ENCODE measurements at regions not wholly inside any gene's neighbourhood (a gene's known extent, or its start where the extent isn't known, plus 50 kb on each side); places are given as distances from the start of the nearest gene placed in this dataset.
"Not testable (repeated sequence)": the region's sequence is repeated elsewhere in the genome, so short reads cannot be mapped to it uniquely, and the experiment has no call there.

- no peaks in the 10 kb centered on the region for H3K4me1 ChIP-seq (ENCODE audit: insufficient read depth)
- 54% methylated on average over 3 of the region's 3 CpGs for WGBS
- no peak overlapping the region for H3K4me3 ChIP-seq (ENCODE audit: low read depth, low read length)
- no peak overlapping the region for H3K27ac ChIP-seq (ENCODE audit: low read depth)
- H3K36me3 ChIP-seq (ENCODE audit: insufficient read depth), result no peaks in the 10 kb centered on the region
- no peak for DNase-seq (ENCODE audit: extremely low spot score)
These were observed 154.1 kb upstream of the THUMPD2 start for GRCh38 chr2:39933196-39933595.

GRCh38 chr2:39932198-39932597, 153.1 kb upstream of the THUMPD2 start:
- 86% methylated on average over 3 of the region's 3 CpGs for WGBS
- DNase-seq (ENCODE audit: extremely low spot score), result no peak
- Histone ChIP-seq H3K4me1 (ENCODE audit: insufficient read depth) (no peaks in the 10 kb centered on the region), H3K4me3 (ENCODE audit: low read depth, low read length) (no peak overlapping the region), H3K27ac (ENCODE audit: low read depth) (no peak overlapping the region), H3K36me3 (ENCODE audit: insufficient read depth) (no peaks in the 10 kb centered on the region)

GRCh38 chr2:39930175-39930917, 151.3 kb upstream of the THUMPD2 start:
- Histone ChIP-seq H3K36me3 (ENCODE audit: insufficient read depth) (no peaks in the 10 kb centered on the region), H3K27ac (ENCODE audit: low read depth) (no peak overlapping the region), H3K4me3 (ENCODE audit: low read depth, low read length) (no peak overlapping the region), H3K4me1 (ENCODE audit: insufficient read depth) (no peaks in the 10 kb centered on the region)
- WGBS, result 92% methylated on average over 7 of the region's 7 CpGs
- DNase-seq (ENCODE audit: extremely low spot score), result no peak

GRCh38 chr2:39929531-39929930, 150.5 kb upstream of the THUMPD2 start:
- Histone ChIP-seq H3K27ac (ENCODE audit: low read depth) (no peak overlapping the region), H3K36me3 (ENCODE audit: insufficient read depth) (no peaks in the 10 kb centered on the region), H3K4me3 (ENCODE audit: low read depth, low read length) (no peak overlapping the region), H3K4me1 (ENCODE audit: insufficient read depth) (no peaks in the 10 kb centered on the region)
- WGBS, result 99% methylated on average over 2 of the region's 2 CpGs
- no peak for DNase-seq (ENCODE audit: extremely low spot score)

- DNase-seq (ENCODE audit: extremely low spot score), result no peak
- no peaks in the 10 kb centered on the region for H3K4me1 ChIP-seq (ENCODE audit: insufficient read depth)
- H3K36me3 ChIP-seq (ENCODE audit: insufficient read depth), result no peaks in the 10 kb centered on the region
- WGBS, result 96% methylated on average over 3 of the region's 3 CpGs
- no peak overlapping the region for H3K4me3 ChIP-seq (ENCODE audit: low read depth, low read length)
- no peak overlapping the region for H3K27ac ChIP-seq (ENCODE audit: low read depth)
These were observed 146.3 kb upstream of the THUMPD2 start for GRCh38 chr2:39925312-39925711.

DNA sequence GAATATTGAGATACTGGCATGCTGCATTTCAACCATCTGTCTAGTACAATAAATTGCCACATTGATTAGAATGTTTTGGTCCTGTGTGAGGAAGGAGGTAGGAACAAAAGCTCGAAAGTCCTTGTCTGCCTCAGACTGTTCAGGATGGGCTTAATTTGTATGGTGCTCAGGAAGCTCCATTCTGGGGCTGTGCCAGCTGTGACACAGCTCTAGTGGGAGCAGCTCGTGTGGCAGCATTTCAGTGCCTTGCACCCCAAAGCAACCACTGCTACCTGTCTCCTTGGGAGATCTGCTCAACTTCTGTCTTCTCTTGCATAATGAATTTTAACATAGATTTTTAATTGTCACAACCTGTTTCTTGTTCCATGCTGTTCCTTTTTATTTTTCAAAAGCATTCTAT, 144.4 kb upstream of the THUMPD2 start:
- Histone ChIP-seq H3K27ac (ENCODE audit: low read depth) (no peak overlapping the region), H3K4me1 (ENCODE audit: insufficient read depth) (no peaks in the 10 kb centered on the region), H3K4me3 (ENCODE audit: low read depth, low read length) (no peak overlapping the region), H3K36me3 (ENCODE audit: insufficient read depth) (no peaks in the 10 kb centered on the region)
- DNase-seq (ENCODE audit: extremely low spot score), result no peak
- WGBS, result 77% methylated on average over 2 of the region's 2 CpGs

- no peak for DNase-seq (ENCODE audit: extremely low spot score)
- H3K27ac ChIP-seq (ENCODE audit: low read depth), result no peak overlapping the region
- no peaks in the 10 kb centered on the region for H3K4me1 ChIP-seq (ENCODE audit: insufficient read depth)
- H3K36me3 ChIP-seq (ENCODE audit: insufficient read depth), result no peaks in the 10 kb centered on the region
- WGBS, result 86% methylated on average over 5 of the region's 5 CpGs
- no peak overlapping the region for H3K4me3 ChIP-seq (ENCODE audit: low read depth, low read length)
These were observed 143.8 kb upstream of the THUMPD2 start for GRCh38 chr2:39922679-39923405.

GRCh38 chr2:39920307-39920801, 141.3 kb upstream of the THUMPD2 start:
- H3K4me3 ChIP-seq (ENCODE audit: low read depth, low read length), result no peak overlapping the region
- H3K27ac ChIP-seq (ENCODE audit: low read depth), result no peak overlapping the region
- no peaks in the 10 kb centered on the region for H3K36me3 ChIP-seq (ENCODE audit: insufficient read depth)
- 74% methylated on average over 5 of the region's 5 CpGs for WGBS
- DNase-seq (ENCODE audit: extremely low spot score), result no peak
- no peaks in the 10 kb centered on the region for H3K4me1 ChIP-seq (ENCODE audit: insufficient read depth)

GRCh38 chr2:39919511-39920306, 140.7 kb upstream of the THUMPD2 start:
- Histone ChIP-seq H3K4me3 (ENCODE audit: low read depth, low read length) (no peak overlapping the region), H3K27ac (ENCODE audit: low read depth) (no peak overlapping the region), H3K4me1 (ENCODE audit: insufficient read depth) (no peaks in the 10 kb centered on the region), H3K36me3 (ENCODE audit: insufficient read depth) (no peaks in the 10 kb centered on the region)
- 95% methylated on average over 5 of the region's 5 CpGs for WGBS
- no peak for DNase-seq (ENCODE audit: extremely low spot score)

DNA sequence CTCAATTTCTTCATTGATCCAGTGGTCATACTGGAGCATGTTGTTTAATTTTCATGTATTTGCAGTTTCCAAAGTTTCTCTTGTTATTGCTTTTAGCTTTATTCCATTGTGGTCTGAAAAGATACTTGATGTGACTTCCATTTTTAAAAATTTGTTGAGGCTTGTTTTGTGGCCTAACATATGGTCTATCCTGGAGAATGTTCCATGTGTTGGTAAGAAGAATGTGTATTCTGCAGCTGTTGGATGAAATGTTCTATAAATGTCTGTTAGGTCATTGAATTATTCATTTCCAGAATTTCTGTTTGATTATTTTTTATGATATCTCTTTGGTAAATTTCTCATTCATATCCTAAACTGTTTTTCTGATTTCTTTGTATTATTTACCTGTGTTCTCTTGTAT, 139.8 kb upstream of the THUMPD2 start:
- Histone ChIP-seq H3K4me1 (ENCODE audit: insufficient read depth) (no peaks in the 10 kb centered on the region), H3K4me3 (ENCODE audit: low read depth, low read length) (no peak overlapping the region), H3K36me3 (ENCODE audit: insufficient read depth) (no peaks in the 10 kb centered on the region), H3K27ac (ENCODE audit: low read depth) (no peak overlapping the region)
- DNase-seq (ENCODE audit: extremely low spot score), result no peak

GRCh38 chr2:39917371-39917770, 138.3 kb upstream of the THUMPD2 start:
- H3K4me3 ChIP-seq (ENCODE audit: low read depth, low read length); DNase-seq (ENCODE audit: extremely low spot score); H3K4me1 ChIP-seq (ENCODE audit: insufficient read depth); H3K27ac ChIP-seq (ENCODE audit: low read depth); H3K36me3 ChIP-seq (ENCODE audit: insufficient read depth): not testable (repeated sequence)
- 97% methylated on average over 1 of the region's 1 CpG for WGBS

- WGBS, result 94% methylated on average over 2 of the region's 2 CpGs
- no peak for DNase-seq (ENCODE audit: extremely low spot score)
- Histone ChIP-seq H3K4me3 (ENCODE audit: low read depth, low read length) (no peak overlapping the region), H3K4me1 (ENCODE audit: insufficient read depth) (no peaks in the 10 kb centered on the region), H3K27ac (ENCODE audit: low read depth) (no peak overlapping the region), H3K36me3 (ENCODE audit: insufficient read depth) (no peaks in the 10 kb centered on the region)
These were observed 135.9 kb upstream of the THUMPD2 start for GRCh38 chr2:39914949-39915348.

DNA sequence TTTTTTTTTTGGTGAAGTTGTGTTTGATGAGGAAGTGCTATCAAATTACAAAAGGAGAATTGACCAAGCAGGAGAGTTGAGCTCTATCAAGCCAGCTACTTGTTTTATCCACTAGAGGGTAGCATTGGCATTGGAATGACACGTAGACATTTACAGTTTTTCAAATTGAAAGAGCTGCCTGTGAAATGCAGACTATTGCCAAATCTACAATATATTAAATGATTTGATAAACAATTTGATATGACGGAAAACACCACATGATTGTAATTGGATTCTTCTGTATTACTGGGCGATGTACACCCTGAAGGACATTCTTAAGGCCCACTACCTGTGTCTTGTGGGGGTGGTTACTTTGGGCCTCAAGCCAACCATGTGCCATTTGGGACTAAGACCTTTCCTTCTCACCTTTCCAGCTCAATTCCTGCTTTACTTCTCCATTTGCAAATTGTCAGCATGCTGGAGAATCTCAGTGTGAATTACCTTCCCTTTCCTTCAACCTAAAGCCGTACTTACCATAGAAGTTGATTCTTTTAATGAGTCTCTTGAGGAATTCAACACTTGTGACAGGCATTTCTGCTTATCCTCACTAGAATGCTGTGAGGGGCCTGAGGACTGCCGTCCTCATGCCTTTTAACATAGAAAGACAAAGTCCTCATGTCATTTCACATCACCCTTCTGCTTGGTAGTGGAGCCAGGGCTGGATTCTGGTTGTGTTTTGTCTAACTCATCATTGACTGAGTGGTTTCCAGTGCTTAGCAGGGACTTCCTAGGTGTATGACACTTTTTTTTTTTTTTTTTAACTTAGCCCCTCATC, 134.8 kb upstream of the THUMPD2 start:
- DNase-seq (ENCODE audit: extremely low spot score), result peak; percentile 64
- Histone ChIP-seq H3K27ac (ENCODE audit: low read depth) (no peak overlapping the region), H3K4me1 (ENCODE audit: insufficient read depth) (no peaks in the 10 kb centered on the region), H3K36me3 (ENCODE audit: insufficient read depth) (no peaks in the 10 kb centered on the region), H3K4me3 (ENCODE audit: low read depth, low read length) (no peak overlapping the region)
- WGBS, result 27% methylated on average over 5 of the region's 5 CpGs

Data from urinary bladder (tissue), 3 donors.